ENCODE measurements at regions not wholly inside any gene's neighbourhood (a gene's known extent, or its start where the extent isn't known, plus 50 kb on each side); places are given as distances from the start of the nearest gene placed in this dataset.

GRCh38 chr6:27098956-27099355 lies 148.5 kb upstream of the PRSS16 start:
- intact Hi-C loops (cut with DNase I, micrococcal nuclease): loop anchor here in 1 of 2 experiments (5.0 kb wide), 1 partner anchor 487 kb away; no protein-coding TSS in a partner anchor
- CTCF ChIA-PET: interaction anchor here (0.6 kb wide), 2 partner anchors 36 to 1180 kb away, joined by 3 read pairs; no protein-coding TSS in a partner anchor
- H3K27me3 Mint-ChIP-seq: peaks cover 39% of the 10 kb centered on the region
- no peak for DNase-seq
- no peak for ATAC-seq
- no peak overlapping the region for H3K27ac Mint-ChIP-seq
- H3K4me1 Mint-ChIP-seq: peaks cover 8% of the 10 kb centered on the region
- no peaks in the 10 kb centered on the region for H3K9me3 Mint-ChIP-seq (ENCODE audit: low read depth)
- no peak overlapping the region for H3K4me3 Mint-ChIP-seq
- POLR2A ChIA-PET: interaction anchor here (0.6 kb wide), 1 partner anchor 1017 kb away, joined by 4 read pairs; no protein-coding TSS in a partner anchor
- no peaks in the 10 kb centered on the region for H3K36me3 Mint-ChIP-seq (ENCODE audit: low read depth)

- Mint-ChIP-seq H3K27ac (no peak overlapping the region), H3K4me3 (no peak overlapping the region), H3K27me3 (peaks cover 34% of the 10 kb centered on the region), H3K36me3 (ENCODE audit: low read depth) (no peaks in the 10 kb centered on the region), H3K4me1 (peaks cover 8% of the 10 kb centered on the region), H3K9me3 (ENCODE audit: low read depth) (no peaks in the 10 kb centered on the region)
- CTCF ChIA-PET: no interaction called here
- POLR2A ChIA-PET: no interaction called here
- ATAC-seq (no peak), DNase-seq (no peak)
- intact Hi-C loops (cut with DNase I, micrococcal nuclease): no loop called here
These were observed 146.6 kb upstream of the PRSS16 start for GRCh38 chr6:27100921-27101320.

- no peaks in the 10 kb centered on the region for H3K36me3 Mint-ChIP-seq (ENCODE audit: low read depth)
- peaks cover 4% of the 10 kb centered on the region for H3K4me1 Mint-ChIP-seq
- ChIA-PET POLR2A (no interaction called here), CTCF (no interaction called here)
- no peak overlapping the region for H3K27ac Mint-ChIP-seq
- intact Hi-C loops (cut with DNase I, micrococcal nuclease): no loop called here
- peaks cover 30% of the 10 kb centered on the region for H3K27me3 Mint-ChIP-seq
- no peak overlapping the region for H3K4me3 Mint-ChIP-seq
- H3K9me3 Mint-ChIP-seq (ENCODE audit: low read depth): no peaks in the 10 kb centered on the region
- ATAC-seq (peak; percentile 72), DNase-seq (peak; percentile 22)
These were observed 145.7 kb upstream of the PRSS16 start for GRCh38 chr6:27101824-27102223.

- ChIA-PET CTCF (no interaction called here), POLR2A (no interaction called here)
- intact Hi-C loops (cut with DNase I, micrococcal nuclease): no loop called here
- H3K27ac Mint-ChIP-seq: no peak overlapping the region
- ATAC-seq (no peak), DNase-seq (no peak)
- peaks cover 17% of the 10 kb centered on the region for H3K27me3 Mint-ChIP-seq
- no peaks in the 10 kb centered on the region for H3K4me1 Mint-ChIP-seq
- no peaks in the 10 kb centered on the region for H3K36me3 Mint-ChIP-seq (ENCODE audit: low read depth)
- no peak overlapping the region for H3K4me3 Mint-ChIP-seq
- no peaks in the 10 kb centered on the region for H3K9me3 Mint-ChIP-seq (ENCODE audit: low read depth)
These were observed 141.1 kb upstream of the PRSS16 start for GRCh38 chr6:27106382-27106781.

GRCh38 chr6:27111743-27112142 lies 135.8 kb upstream of the PRSS16 start:
- CTCF ChIA-PET: no interaction called here
- no peak for ATAC-seq

GRCh38 chr6:27112974-27113373 lies 134.5 kb upstream of the PRSS16 start:
- no peak for ATAC-seq
- Mint-ChIP-seq H3K4me1 (no peaks in the 10 kb centered on the region), H3K4me3 (no peak overlapping the region), H3K27ac (no peak overlapping the region), H3K27me3 (peaks cover 14% of the 10 kb centered on the region), H3K36me3 (ENCODE audit: low read depth) (peaks cover 2% of the 10 kb centered on the region), H3K9me3 (ENCODE audit: low read depth) (peaks cover 4% of the 10 kb centered on the region)
- ChIA-PET POLR2A (no interaction called here), CTCF (no interaction called here)
- no peak for DNase-seq
- intact Hi-C loops (cut with DNase I, micrococcal nuclease): no loop called here

More at GRCh38 chr6:27111743-27112142, 135.8 kb upstream of the PRSS16 start:
- POLR2A ChIA-PET: no interaction called here
- peaks cover 2% of the 10 kb centered on the region for H3K36me3 Mint-ChIP-seq (ENCODE audit: low read depth)
- H3K9me3 Mint-ChIP-seq (ENCODE audit: low read depth): peaks cover 4% of the 10 kb centered on the region
- H3K27ac Mint-ChIP-seq: no peak overlapping the region
- no peak for DNase-seq
- no peaks in the 10 kb centered on the region for H3K4me1 Mint-ChIP-seq
- no peak overlapping the region for H3K4me3 Mint-ChIP-seq
- intact Hi-C loops (cut with DNase I, micrococcal nuclease): no loop called here
- peaks cover 15% of the 10 kb centered on the region for H3K27me3 Mint-ChIP-seq

- H3K9me3 Mint-ChIP-seq (ENCODE audit: low read depth): no peaks in the 10 kb centered on the region
- intact Hi-C loops (cut with DNase I, micrococcal nuclease): no loop called here
- H3K27me3 Mint-ChIP-seq: peaks cover 7% of the 10 kb centered on the region
- ChIA-PET POLR2A (no interaction called here), CTCF (interaction anchor here (1.0 kb wide), 1 partner anchor 507 kb away, joined by 3 read pairs; no protein-coding TSS in a partner anchor)
- H3K4me1 Mint-ChIP-seq: peaks cover 5% of the 10 kb centered on the region
- no peak for ATAC-seq
- no peak overlapping the region for H3K4me3 Mint-ChIP-seq
- H3K27ac Mint-ChIP-seq: no peak overlapping the region
- H3K36me3 Mint-ChIP-seq (ENCODE audit: low read depth): peaks cover 2% of the 10 kb centered on the region
- DNase-seq: no peak
These were observed 128.2 kb upstream of the PRSS16 start for GRCh38 chr6:27119329-27119728.

- peaks cover 6% of the 10 kb centered on the region for H3K27me3 Mint-ChIP-seq
- peaks cover 5% of the 10 kb centered on the region for H3K4me1 Mint-ChIP-seq
- no peak overlapping the region for H3K4me3 Mint-ChIP-seq
- ATAC-seq (no peak), DNase-seq (no peak)
- peaks cover 1% of the 10 kb centered on the region for H3K36me3 Mint-ChIP-seq (ENCODE audit: low read depth)
- ChIA-PET POLR2A (no interaction called here), CTCF (interaction anchor here (1.0 kb wide), 1 partner anchor 506 kb away, joined by 3 read pairs; no protein-coding TSS in a partner anchor)
- no peak overlapping the region for H3K27ac Mint-ChIP-seq
- H3K9me3 Mint-ChIP-seq (ENCODE audit: low read depth): no peaks in the 10 kb centered on the region
- intact Hi-C loops (cut with DNase I, micrococcal nuclease): no loop called here
These were observed 127.7 kb upstream of the PRSS16 start for GRCh38 chr6:27119761-27120160.

GRCh38 chr6:27121640-27122039 lies 125.9 kb upstream of the PRSS16 start:
- ATAC-seq (no peak), DNase-seq (no peak)
- H3K27me3 Mint-ChIP-seq: peaks cover 5% of the 10 kb centered on the region
- peaks cover 11% of the 10 kb centered on the region for H3K4me1 Mint-ChIP-seq
- ChIA-PET POLR2A (no interaction called here), CTCF (no interaction called here)
- no peaks in the 10 kb centered on the region for H3K9me3 Mint-ChIP-seq (ENCODE audit: low read depth)
- H3K36me3 Mint-ChIP-seq (ENCODE audit: low read depth): no peaks in the 10 kb centered on the region
- no peak overlapping the region for H3K4me3 Mint-ChIP-seq
- intact Hi-C loops (cut with DNase I, micrococcal nuclease): no loop called here
- no peak overlapping the region for H3K27ac Mint-ChIP-seq

GRCh38 chr6:27124252-27124657 lies 123.2 kb upstream of the PRSS16 start:
- Mint-ChIP-seq H3K36me3 (ENCODE audit: low read depth) (no peaks in the 10 kb centered on the region), H3K27me3 (peaks cover 1% of the 10 kb centered on the region), H3K4me1 (peaks cover 21% of the 10 kb centered on the region), H3K27ac (no peak overlapping the region), H3K9me3 (ENCODE audit: low read depth) (no peaks in the 10 kb centered on the region), H3K4me3 (no peak overlapping the region)
- POLR2A ChIA-PET: interaction anchor here (0.8 kb wide), 1 partner anchor 8 kb away, joined by 4 read pairs; a partner anchor contains a TSS
- CTCF ChIA-PET: interaction anchor here (0.7 kb wide), 1 partner anchor 9 kb away, joined by 4 read pairs; no protein-coding TSS in a partner anchor
- ATAC-seq (no peak), DNase-seq (no peak)
- intact Hi-C loops (cut with DNase I, micrococcal nuclease): no loop called here

GRCh38 chr6:27126046-27126814 lies 121.3 kb upstream of the PRSS16 start:
- intact Hi-C loops (cut with DNase I, micrococcal nuclease): loop anchor here in 1 of 2 experiments (2.0 kb wide), 2 partner anchors 51 to 519 kb away; no protein-coding TSS in a partner anchor
- Mint-ChIP-seq H3K4me3 (peak overlapping the region; percentile 68), H3K4me1 (peaks cover 20% of the 10 kb centered on the region), H3K27ac (peak overlapping the region; percentile 67), H3K9me3 (ENCODE audit: low read depth) (no peaks in the 10 kb centered on the region), H3K27me3 (no peaks in the 10 kb centered on the region), H3K36me3 (ENCODE audit: low read depth) (no peaks in the 10 kb centered on the region)
- ATAC-seq (no peak), DNase-seq (no peak)
- CTCF ChIA-PET: interaction anchor here (0.6 to 1.6 kb wide), 10 partner anchors 17 to 1744 kb away, joined by 3 to 10 read pairs (median 4); no protein-coding TSS in a partner anchor
- POLR2A ChIA-PET: interaction anchor here (1.1 kb wide), 1 partner anchor 19 kb away, joined by 7 read pairs; no protein-coding TSS in a partner anchor

Measured in activated CD4-positive, alpha-beta T cell treated with anti-CD3 and anti-CD28 coated beads for 36 hours (primary cell).